SK-N-SH treated with all-trans-retinoic acid at 6 μM for 48 hours (cell line): ENCODE measurements at regions not wholly inside any gene's neighbourhood (a gene's known extent, or its start where the extent isn't known, plus 50 kb on each side); places are given as distances from the start of the nearest gene placed in this dataset.

Source experiments
- CREB5 ChIP-seq: fragments of 250-450 bp; sonication (Bioruptor Pico); IDR thresholded peaks from 2 replicates; pipeline ENCODE4 v1.5.1; 2020; ENCODE audit warnings: low read depth, mild to moderate bottlenecking, moderate library complexity
- ISL1 ChIP-seq: fragments of 250-450 bp; sonication (Bioruptor Pico); IDR thresholded peaks from 2 replicates; pipeline ENCODE4 v2.1.2; 2022; ENCODE audit warnings: mild to moderate bottlenecking, moderate library complexity
- POU6F1 ChIP-seq: fragments of 250-450 bp; sonication (Bioruptor Pico); IDR thresholded peaks from 2 replicates; pipeline ENCODE4 v1.8.0; 2021; ENCODE audit warnings: low read depth, mild to moderate bottlenecking, moderate library complexity, borderline replicate concordance
- PPARA ChIP-seq: fragments of 250-450 bp; sonication (Bioruptor Pico); IDR thresholded peaks from 2 replicates; pipeline ENCODE4 v1.5.0; 2020; ENCODE audit warnings: mild to moderate bottlenecking, borderline replicate concordance
- TCF4 ChIP-seq: fragments of 250-450 bp; sonication (Bioruptor Pico); IDR thresholded peaks from 2 replicates; pipeline ENCODE4 v1.8.0; 2021; ENCODE audit warnings: mild to moderate bottlenecking, moderate library complexity, borderline replicate concordance
- ZNF70 ChIP-seq: fragments of 450-650 bp; formaldehyde crosslinking; IDR thresholded peaks from 2 replicates; pipeline ENCODE4 v1.5.0; 2020; ENCODE audit warnings: mild to moderate bottlenecking, moderate library complexity

GRCh38 chr9:102769307-102769706, 225.8 kb upstream of the CYLC2 start:
- TF ChIP-seq ISL1 = no peak
- TF ChIP-seq PPARA (CRISPR knock-in tag) = no peak
- TF ChIP-seq POU6F1 = no peak
- no peak for TF ChIP-seq CREB5
- TF ChIP-seq TCF4 = no peak
- TF ChIP-seq ZNF70 (CRISPR knock-in tag) = no peak
